GM12865 (cell line): ENCODE measurements at regions not wholly inside any gene's neighbourhood (a gene's known extent, or its start where the extent isn't known, plus 50 kb on each side); places are given as distances from the start of the nearest gene placed in this dataset.

ENCODE experiments used
- DNase-seq: peaks from one replicate; pipeline ENCODE4 v3.0.0; 2010; ENCODE audit warnings: low read depth
- H3K4me3 ChIP-seq: 2 replicates; pipeline ENCODE4 v1.5.1; 2011; ENCODE audit warnings: mild to moderate bottlenecking, low read depth, low read length, control low read depth
- TF ChIP-seq, protein P1 (sequence below): IDR thresholded peaks from 2 replicates; pipeline ENCODE4 v1.5.1; 2011; ENCODE audit warnings: low read length, control low read depth, low read depth, inconsistent platforms; ENCODE audit not compliant: insufficient read depth; ENCODE audit errors: missing control alignments

GRCh38 chr13:109996404-109996960, 210.1 kb upstream of the IRS2 start:
- DNase-seq = no peak
- TF ChIP-seq, protein P1, sequence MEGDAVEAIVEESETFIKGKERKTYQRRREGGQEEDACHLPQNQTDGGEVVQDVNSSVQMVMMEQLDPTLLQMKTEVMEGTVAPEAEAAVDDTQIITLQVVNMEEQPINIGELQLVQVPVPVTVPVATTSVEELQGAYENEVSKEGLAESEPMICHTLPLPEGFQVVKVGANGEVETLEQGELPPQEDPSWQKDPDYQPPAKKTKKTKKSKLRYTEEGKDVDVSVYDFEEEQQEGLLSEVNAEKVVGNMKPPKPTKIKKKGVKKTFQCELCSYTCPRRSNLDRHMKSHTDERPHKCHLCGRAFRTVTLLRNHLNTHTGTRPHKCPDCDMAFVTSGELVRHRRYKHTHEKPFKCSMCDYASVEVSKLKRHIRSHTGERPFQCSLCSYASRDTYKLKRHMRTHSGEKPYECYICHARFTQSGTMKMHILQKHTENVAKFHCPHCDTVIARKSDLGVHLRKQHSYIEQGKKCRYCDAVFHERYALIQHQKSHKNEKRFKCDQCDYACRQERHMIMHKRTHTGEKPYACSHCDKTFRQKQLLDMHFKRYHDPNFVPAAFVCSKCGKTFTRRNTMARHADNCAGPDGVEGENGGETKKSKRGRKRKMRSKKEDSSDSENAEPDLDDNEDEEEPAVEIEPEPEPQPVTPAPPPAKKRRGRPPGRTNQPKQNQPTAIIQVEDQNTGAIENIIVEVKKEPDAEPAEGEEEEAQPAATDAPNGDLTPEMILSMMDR = no peak
- H3K4me3 ChIP-seq = no peak overlapping the region

DNA sequence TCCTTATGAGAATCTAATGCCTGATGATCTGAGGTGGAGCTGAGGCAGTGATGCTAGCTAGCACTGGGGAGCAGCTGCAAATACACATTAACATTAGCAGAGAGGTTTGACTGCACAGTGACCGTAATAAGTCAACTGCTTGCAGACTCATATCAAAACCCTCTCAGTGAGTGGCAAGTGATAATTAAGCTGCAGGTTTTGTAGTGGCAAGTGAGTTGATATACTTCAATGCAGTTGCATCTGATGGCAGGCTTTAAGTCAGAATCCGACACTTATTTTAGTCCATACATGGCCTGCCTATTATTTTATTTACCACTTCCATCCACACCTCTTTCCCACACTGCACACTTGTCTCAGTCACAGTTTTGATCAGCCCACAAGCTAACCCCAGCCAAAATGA, 209.2 kb upstream of the IRS2 start:
- no peak overlapping the region for H3K4me3 ChIP-seq
- TF ChIP-seq, protein P1 = no peak
- DNase-seq = no peak

DNA sequence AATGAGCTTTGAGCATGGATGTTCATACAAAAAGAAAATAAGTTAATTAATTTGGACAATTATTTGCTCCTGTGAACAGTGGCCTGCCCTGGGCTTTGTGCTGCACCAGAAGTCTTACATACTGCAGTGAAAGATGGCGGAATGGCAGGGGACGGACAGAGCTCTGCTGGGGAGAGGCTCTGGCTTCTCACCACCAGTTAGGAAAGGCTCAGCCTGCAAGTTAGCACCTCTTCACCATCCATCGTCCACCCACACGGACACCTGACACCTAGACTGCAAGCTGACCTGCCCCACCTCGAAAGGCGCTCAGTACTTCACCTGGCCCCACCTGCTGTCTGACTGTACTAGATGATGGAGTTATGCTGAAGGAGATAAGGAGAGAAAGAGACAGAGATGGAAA, 203.9 kb upstream of the IRS2 start:
- H3K4me3 ChIP-seq = no peak overlapping the region
- no peak for DNase-seq
- TF ChIP-seq, protein P1 = no peak

GRCh38 chr13:109989686-109990085, 203.3 kb upstream of the IRS2 start:
- TF ChIP-seq, protein P1 = no peak
- no peak for DNase-seq
- H3K4me3 ChIP-seq = no peak overlapping the region

- TF ChIP-seq, protein P1 = no peak
- no peak overlapping the region for H3K4me3 ChIP-seq
- no peak for DNase-seq
Measured at GRCh38 chr13:109989155-109989554, 202.8 kb upstream of the IRS2 start.

- TF ChIP-seq, protein P1 = no peak
- no peak overlapping the region for H3K4me3 ChIP-seq
- DNase-seq = no peak
Measured at GRCh38 chr13:109986851-109987250, 200.5 kb upstream of the IRS2 start.

DNA sequence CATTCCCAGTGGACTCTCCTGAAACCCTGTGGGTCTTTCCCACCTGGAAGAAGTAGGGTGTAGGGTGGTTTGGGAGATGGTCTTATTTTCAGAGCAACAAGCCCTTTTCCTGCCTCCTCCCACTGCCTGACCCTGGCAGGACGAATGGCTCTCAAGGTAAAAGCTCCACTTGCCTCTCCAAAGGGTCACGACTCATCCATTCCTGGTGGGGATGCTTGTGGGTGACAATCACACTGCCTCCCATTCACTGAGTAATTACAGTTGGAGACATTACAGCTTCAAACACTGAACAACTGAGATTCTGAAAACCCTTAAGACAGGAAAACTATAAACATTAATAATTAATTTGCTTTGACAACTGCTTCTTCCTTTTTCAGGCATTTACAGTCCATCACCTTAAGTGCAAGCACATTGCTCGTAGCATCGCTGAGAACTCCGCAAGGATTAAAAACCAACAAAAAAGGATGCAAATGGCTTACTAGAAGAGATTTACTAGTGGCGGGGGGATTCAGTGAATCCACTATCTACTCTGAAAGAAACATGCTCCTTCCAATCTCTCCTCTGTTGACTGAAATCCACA, 199.6 kb upstream of the IRS2 start:
- no peak overlapping the region for H3K4me3 ChIP-seq
- TF ChIP-seq, protein P1 = no peak
- no peak for DNase-seq
